ENCODE measurements at regions not wholly inside any gene's neighbourhood (a gene's known extent, or its start where the extent isn't known, plus 50 kb on each side); places are given as distances from the start of the nearest gene placed in this dataset.
A peak's percentile ranks its signal among the peaks of the same experiment; 100 is the strongest.

DNA sequence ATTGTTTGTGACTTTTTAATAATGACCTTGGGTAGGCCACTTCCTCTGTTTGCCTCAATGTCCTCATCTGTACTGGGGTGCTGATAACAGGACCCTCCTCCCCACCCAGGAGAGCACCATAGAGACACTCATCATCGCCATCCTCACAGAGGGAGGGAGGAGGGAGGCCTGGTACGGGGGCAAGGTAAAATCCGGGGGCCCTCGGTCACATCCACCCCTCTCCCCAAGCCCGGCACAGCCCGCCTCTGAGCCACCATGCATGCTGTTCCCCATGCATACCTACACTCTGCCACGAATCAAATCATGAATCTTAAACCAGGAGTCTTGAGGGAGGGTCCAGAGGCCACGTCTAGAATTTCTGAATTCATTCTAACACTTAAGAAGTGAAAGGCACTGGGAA is 74.9 kb upstream of the IQSEC1 start:
- Histone ChIP-seq H3K36me3 (no peaks in the 10 kb centered on the region), H3K27ac (no peak overlapping the region), H3K27me3 (no peaks in the 10 kb centered on the region), H3K4me1 (no peaks in the 10 kb centered on the region), H3K9me3 (no peaks in the 10 kb centered on the region), H3K4me3 (no peak overlapping the region)
- no peak for DNase-seq
- intact Hi-C loops (cut with DNase I; ENCODE audit: low total_unique reads): no loop called here
- no peak for TF ChIP-seq POLR2A (IDR thresholded peaks at IDR 0.05)
- no peak for TF ChIP-seq CTCF (IDR thresholded peaks at IDR 0.05)

- intact Hi-C loops (cut with DNase I; ENCODE audit: low total_unique reads): no loop called here
- Histone ChIP-seq H3K27ac (no peak overlapping the region), H3K27me3 (no peaks in the 10 kb centered on the region), H3K36me3 (no peaks in the 10 kb centered on the region), H3K9me3 (no peaks in the 10 kb centered on the region), H3K4me1 (no peaks in the 10 kb centered on the region), H3K4me3 (no peak overlapping the region)
- DNase-seq: no peak
- TF ChIP-seq POLR2A (IDR thresholded peaks at IDR 0.05) (no peak), CTCF (IDR thresholded peaks at IDR 0.05) (no peak)
These were observed 74.1 kb upstream of the IQSEC1 start for GRCh38 chr3:13147344-13147743.

DNA sequence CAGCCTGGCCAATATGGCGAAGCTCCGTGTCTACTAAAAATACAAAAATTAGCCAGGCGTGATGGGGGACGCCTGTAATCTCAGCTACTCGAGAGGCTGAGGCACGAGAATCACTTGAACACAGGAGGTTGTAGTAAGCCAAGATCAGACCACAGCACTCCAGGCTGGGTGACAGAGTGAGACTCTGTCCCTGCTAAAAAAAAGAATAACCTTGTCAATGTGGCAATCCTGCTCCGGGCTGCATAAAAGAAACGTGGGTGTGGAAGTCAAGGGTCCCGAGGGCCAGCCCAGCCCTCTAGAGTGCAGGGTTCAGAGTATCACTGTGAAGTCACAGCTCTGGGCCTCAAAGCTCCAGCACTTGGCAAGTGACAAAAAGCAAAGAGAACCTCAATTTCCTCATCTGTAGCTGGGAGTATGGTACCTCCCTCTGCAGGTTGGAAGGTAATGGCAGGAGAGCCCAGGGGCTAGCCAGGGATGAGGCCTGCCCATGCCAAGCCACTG is 73.5 kb upstream of the IQSEC1 start:
- H3K4me3 ChIP-seq: no peak overlapping the region
- no peaks in the 10 kb centered on the region for H3K9me3 ChIP-seq
- TF ChIP-seq CTCF (IDR thresholded peaks at IDR 0.05) (no peak), POLR2A (IDR thresholded peaks at IDR 0.05) (no peak)
- no peaks in the 10 kb centered on the region for H3K36me3 ChIP-seq
- intact Hi-C loops (cut with DNase I; ENCODE audit: low total_unique reads): no loop called here
- no peak overlapping the region for H3K27ac ChIP-seq
- H3K4me1 ChIP-seq: no peaks in the 10 kb centered on the region
- no peaks in the 10 kb centered on the region for H3K27me3 ChIP-seq
- DNase-seq: no peak

DNA sequence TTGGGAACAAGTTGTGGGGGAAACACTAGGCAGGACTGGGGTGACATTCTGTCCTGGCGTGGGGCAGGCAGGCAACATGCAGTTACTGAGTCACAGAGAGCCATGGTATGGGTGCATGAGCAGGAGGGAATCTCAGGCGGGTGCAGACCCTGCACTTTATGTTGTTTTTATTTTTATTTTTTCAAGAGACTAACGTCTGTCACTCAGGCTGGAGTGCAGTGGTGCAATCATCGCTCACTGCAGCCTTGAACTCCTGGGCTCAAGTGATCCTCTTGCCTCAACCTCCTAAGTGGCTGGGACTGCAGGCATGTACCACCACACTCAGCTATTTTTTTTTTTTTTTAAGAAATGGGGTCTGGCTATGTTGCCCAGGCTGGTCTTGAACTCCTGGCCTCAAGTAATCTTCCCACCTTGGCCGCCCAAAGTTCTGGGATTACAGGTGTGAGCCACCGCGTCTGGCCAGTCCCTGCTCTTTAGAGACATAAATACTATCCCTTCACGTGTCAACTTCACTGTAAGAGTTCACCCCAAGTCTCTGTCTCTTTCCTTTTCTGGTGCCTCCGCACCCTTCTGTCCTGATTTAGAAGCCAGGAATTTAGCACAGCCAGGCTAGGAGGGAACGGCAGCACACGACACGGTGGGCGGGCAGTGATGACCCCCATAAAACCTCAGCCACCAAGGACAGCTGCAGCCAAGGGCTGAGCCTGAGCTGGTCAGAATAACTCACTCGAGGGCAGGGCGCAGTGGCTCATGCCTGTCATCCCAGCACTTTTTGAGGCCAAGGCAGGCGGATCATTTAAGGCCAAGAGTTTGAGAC is 72.8 kb upstream of the IQSEC1 start:
- Histone ChIP-seq H3K4me1 (no peaks in the 10 kb centered on the region), H3K4me3 (no peak overlapping the region), H3K27ac (no peak overlapping the region), H3K27me3 (no peaks in the 10 kb centered on the region), H3K36me3 (no peaks in the 10 kb centered on the region), H3K9me3 (no peaks in the 10 kb centered on the region)
- TF ChIP-seq CTCF (IDR thresholded peaks at IDR 0.05) (no peak), POLR2A (IDR thresholded peaks at IDR 0.05) (no peak)
- intact Hi-C loops (cut with DNase I; ENCODE audit: low total_unique reads): no loop called here
- no peak for DNase-seq

- H3K27me3 ChIP-seq: no peaks in the 10 kb centered on the region
- H3K9me3 ChIP-seq: no peaks in the 10 kb centered on the region
- TF ChIP-seq POLR2A (IDR thresholded peaks at IDR 0.05): no peak
- no peak for TF ChIP-seq CTCF (IDR thresholded peaks at IDR 0.05)
- H3K4me3 ChIP-seq: no peak overlapping the region
- H3K4me1 ChIP-seq: no peaks in the 10 kb centered on the region
- no peak overlapping the region for H3K27ac ChIP-seq
- intact Hi-C loops (cut with DNase I; ENCODE audit: low total_unique reads): no loop called here
- peak in 1 of 2 donors; percentile 1 for DNase-seq
- H3K36me3 ChIP-seq: no peaks in the 10 kb centered on the region
These were observed 72.0 kb upstream of the IQSEC1 start for GRCh38 chr3:13145131-13145825.

Data from uterus (tissue), 3 donors.